NB4 (cell line): ENCODE measurements at regions not wholly inside any gene's neighbourhood (a gene's known extent, or its start where the extent isn't known, plus 50 kb on each side); places are given as distances from the start of the nearest gene placed in this dataset.

Source experiments
- MYC ChIP-seq: IDR thresholded peaks from 2 replicates; pipeline ENCODE4 v1.6.1; 2011; ENCODE audit warnings: low read depth, low read length
- POLR2A ChIP-seq: IDR thresholded peaks from 2 replicates; pipeline ENCODE4 v1.6.1; 2011; ENCODE audit warnings: mild to moderate bottlenecking; ENCODE audit not compliant: insufficient read length; ENCODE audit errors: extremely low read depth
- TF ChIP-seq, protein P1 (sequence below): IDR thresholded peaks from one replicate; pipeline ENCODE4 v1.5.1; 2012; ENCODE audit warnings: low read depth, low read length

DNA sequence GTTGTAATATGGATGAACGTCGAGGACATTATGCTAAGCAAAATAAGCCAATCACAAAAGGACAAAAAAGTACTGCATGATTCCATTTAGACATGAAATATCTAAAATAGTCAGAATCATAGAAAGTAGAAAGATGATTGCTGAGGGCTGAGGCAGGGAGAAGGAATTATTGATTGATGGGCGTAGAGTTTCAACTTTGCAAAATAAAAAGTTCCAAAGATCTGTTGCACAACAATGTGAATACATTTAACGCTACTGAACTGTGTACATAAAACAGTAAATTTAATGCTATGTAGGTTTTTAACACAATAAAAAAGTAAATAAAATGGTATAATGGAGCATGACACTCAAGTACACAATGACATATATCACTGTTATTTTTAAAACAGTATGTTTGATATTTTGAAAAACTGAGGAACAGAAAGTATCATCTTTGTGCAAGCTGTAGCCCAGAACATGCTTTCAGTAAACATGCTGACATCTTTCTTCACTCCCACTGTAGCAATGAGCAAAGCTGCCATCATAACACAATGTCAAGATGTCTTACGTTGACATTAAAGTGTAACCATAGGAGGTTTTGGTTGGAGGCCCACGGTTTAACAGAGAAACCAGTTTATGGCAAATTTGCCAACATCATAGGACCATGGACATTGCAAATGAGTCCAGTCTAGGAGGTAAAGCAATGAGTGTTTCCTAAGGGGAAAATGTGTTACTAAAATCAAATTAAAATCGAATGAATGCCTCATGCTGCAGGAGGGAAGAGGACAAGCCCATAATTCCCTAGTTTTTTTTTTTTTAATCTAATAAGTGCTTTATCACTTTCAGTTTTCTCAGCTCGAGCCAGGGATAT, 125.8 kb upstream of the SGCD start:
- TF ChIP-seq POLR2A (no peak), MYC (no peak)
- TF ChIP-seq, protein P1, sequence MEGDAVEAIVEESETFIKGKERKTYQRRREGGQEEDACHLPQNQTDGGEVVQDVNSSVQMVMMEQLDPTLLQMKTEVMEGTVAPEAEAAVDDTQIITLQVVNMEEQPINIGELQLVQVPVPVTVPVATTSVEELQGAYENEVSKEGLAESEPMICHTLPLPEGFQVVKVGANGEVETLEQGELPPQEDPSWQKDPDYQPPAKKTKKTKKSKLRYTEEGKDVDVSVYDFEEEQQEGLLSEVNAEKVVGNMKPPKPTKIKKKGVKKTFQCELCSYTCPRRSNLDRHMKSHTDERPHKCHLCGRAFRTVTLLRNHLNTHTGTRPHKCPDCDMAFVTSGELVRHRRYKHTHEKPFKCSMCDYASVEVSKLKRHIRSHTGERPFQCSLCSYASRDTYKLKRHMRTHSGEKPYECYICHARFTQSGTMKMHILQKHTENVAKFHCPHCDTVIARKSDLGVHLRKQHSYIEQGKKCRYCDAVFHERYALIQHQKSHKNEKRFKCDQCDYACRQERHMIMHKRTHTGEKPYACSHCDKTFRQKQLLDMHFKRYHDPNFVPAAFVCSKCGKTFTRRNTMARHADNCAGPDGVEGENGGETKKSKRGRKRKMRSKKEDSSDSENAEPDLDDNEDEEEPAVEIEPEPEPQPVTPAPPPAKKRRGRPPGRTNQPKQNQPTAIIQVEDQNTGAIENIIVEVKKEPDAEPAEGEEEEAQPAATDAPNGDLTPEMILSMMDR, result no peak
